ENCODE measurements at regions not wholly inside any gene's neighbourhood (a gene's known extent, or its start where the extent isn't known, plus 50 kb on each side); places are given as distances from the start of the nearest gene placed in this dataset.

DNA sequence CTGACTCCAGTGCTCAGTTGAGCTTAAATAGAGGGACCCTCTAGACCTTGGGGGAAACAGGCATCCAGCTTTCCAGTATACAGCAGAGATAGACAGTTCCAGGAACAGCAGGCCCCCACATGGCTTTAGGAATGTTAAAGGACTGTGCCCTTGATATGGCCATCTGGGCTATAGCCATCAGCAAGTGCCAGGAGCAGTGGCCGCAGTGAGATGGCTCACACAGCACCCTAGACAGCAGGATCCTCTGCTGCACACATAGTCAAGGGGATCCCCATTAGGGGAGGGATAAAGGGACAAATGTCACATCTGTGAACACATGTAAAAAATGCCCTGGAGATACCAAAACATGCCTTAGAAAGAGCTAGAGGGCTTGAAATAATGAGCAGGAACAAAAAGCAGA lies 213.4 kb downstream of the PTH2R start:
- Histone ChIP-seq H3K4me1 (no peaks in the 10 kb centered on the region), H3K27ac (no peak overlapping the region), H3K4me3 (no peak overlapping the region), H3K9me3 (no peaks in the 10 kb centered on the region), H3K27me3 (no peaks in the 10 kb centered on the region), H3K36me3 (no peaks in the 10 kb centered on the region)
- intact Hi-C loops (cut with DNase I; ENCODE audit: low total_unique reads), result no loop called here
- no peak for TF ChIP-seq POLR2A (IDR thresholded peaks at IDR 0.05)
- TF ChIP-seq, protein P1, sequence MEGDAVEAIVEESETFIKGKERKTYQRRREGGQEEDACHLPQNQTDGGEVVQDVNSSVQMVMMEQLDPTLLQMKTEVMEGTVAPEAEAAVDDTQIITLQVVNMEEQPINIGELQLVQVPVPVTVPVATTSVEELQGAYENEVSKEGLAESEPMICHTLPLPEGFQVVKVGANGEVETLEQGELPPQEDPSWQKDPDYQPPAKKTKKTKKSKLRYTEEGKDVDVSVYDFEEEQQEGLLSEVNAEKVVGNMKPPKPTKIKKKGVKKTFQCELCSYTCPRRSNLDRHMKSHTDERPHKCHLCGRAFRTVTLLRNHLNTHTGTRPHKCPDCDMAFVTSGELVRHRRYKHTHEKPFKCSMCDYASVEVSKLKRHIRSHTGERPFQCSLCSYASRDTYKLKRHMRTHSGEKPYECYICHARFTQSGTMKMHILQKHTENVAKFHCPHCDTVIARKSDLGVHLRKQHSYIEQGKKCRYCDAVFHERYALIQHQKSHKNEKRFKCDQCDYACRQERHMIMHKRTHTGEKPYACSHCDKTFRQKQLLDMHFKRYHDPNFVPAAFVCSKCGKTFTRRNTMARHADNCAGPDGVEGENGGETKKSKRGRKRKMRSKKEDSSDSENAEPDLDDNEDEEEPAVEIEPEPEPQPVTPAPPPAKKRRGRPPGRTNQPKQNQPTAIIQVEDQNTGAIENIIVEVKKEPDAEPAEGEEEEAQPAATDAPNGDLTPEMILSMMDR (IDR thresholded peaks at IDR 0.05), result no peak
- no peak for DNase-seq

DNA sequence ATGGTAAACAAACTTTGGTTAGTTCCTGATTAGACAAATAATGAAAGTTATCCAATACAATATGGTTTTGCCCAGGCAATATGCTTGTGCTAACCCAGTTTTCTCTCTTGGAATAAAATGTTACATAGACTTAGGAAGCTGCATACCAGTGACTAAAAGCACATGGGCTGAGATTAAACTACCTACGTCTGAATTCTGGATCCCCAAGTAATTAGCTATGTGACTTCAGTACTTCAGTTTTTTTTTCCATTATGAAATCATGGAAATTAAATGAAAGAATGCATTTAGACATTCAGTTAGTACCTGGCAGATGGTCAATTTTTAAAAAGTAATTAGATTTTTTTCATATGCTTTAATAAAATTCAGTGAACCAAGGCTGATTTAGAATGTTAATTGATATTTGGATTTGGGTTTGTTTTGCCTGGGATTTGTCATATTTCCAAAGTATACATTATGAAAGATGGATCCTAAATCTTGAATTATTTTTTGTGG lies 213.9 kb downstream of the PTH2R start:
- Histone ChIP-seq H3K4me1 (no peaks in the 10 kb centered on the region), H3K27ac (no peak overlapping the region), H3K9me3 (no peaks in the 10 kb centered on the region), H3K27me3 (no peaks in the 10 kb centered on the region), H3K4me3 (no peak overlapping the region), H3K36me3 (no peaks in the 10 kb centered on the region)
- no peak for DNase-seq
- TF ChIP-seq, protein P1 (IDR thresholded peaks at IDR 0.05), result no peak
- no peak for TF ChIP-seq POLR2A (IDR thresholded peaks at IDR 0.05)
- intact Hi-C loops (cut with DNase I; ENCODE audit: low total_unique reads), result no loop called here

- no peak for DNase-seq
- intact Hi-C loops (cut with DNase I; ENCODE audit: low total_unique reads), result no loop called here
- Histone ChIP-seq H3K36me3 (no peaks in the 10 kb centered on the region), H3K4me1 (no peaks in the 10 kb centered on the region), H3K27me3 (no peaks in the 10 kb centered on the region), H3K4me3 (no peak overlapping the region), H3K27ac (no peak overlapping the region), H3K9me3 (no peaks in the 10 kb centered on the region)
- TF ChIP-seq POLR2A (IDR thresholded peaks at IDR 0.05), result no peak
Measured at GRCh38 chr2:208627110-208627884, 220.7 kb downstream of the PTH2R start.

- Histone ChIP-seq H3K9me3 (no peaks in the 10 kb centered on the region), H3K36me3 (no peaks in the 10 kb centered on the region), H3K27me3 (no peaks in the 10 kb centered on the region), H3K27ac (no peak overlapping the region), H3K4me1 (no peaks in the 10 kb centered on the region), H3K4me3 (no peak overlapping the region)
- TF ChIP-seq, protein P1 (IDR thresholded peaks at IDR 0.05), result no peak
- no peak for DNase-seq
- intact Hi-C loops (cut with DNase I; ENCODE audit: low total_unique reads), result no loop called here
Measured at GRCh38 chr2:208627916-208628315, 221.3 kb downstream of the PTH2R start.

- Histone ChIP-seq H3K4me1 (no peaks in the 10 kb centered on the region), H3K27ac (no peak overlapping the region), H3K9me3 (no peaks in the 10 kb centered on the region), H3K36me3 (no peaks in the 10 kb centered on the region), H3K27me3 (no peaks in the 10 kb centered on the region), H3K4me3 (no peak overlapping the region)
- intact Hi-C loops (cut with DNase I; ENCODE audit: low total_unique reads), result no loop called here
- no peak for DNase-seq
- no peak for TF ChIP-seq POLR2A (IDR thresholded peaks at IDR 0.05)
- TF ChIP-seq, protein P1 (IDR thresholded peaks at IDR 0.05), result no peak
Measured at GRCh38 chr2:208638059-208638458, 231.5 kb downstream of the PTH2R start.

Measured in uterus (tissue), 3 donors.